ENCODE measurements at regions not wholly inside any gene's neighbourhood (a gene's known extent, or its start where the extent isn't known, plus 50 kb on each side); places are given as distances from the start of the nearest gene placed in this dataset.

DNA sequence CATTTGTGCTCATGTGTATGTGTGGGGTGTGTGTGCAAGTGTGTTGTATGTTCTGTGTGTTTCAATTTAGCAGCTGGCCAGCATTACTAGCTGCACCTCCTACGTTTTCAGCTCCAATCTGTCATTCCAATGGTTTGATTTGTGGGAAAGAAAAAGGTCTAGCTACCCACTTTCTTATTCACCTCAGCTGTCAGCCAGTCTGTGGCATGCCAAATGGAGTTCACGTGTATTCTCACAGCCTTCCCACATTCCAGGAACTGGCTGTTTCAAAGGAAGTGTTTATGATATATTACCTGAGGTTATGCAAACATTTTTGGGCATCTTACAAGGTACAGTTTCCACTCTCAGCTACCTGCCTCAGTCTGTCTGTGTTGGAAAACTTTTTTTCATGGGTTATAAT, 220.2 kb upstream of the CPNE8 start:
- no peaks in the 10 kb centered on the region for H3K9me3 ChIP-seq
- ChIA-PET POLR2A (no interaction called here), CTCF (interaction anchor here (1.2 to 2.2 kb wide), 3 partner anchors 13 to 220 kb away, joined by 3 to 11 read pairs (median 5); partner anchors contain the start of gene CPNE8)
- no peak for TF ChIP-seq TEAD4 (IDR thresholded peaks at IDR 0.05; ENCODE audit: borderline replicate concordance, insufficient read depth)
- TF ChIP-seq GABPA (IDR thresholded peaks at IDR 0.05; ENCODE audit: low read depth) = no peak
- TF ChIP-seq EP300 (IDR thresholded peaks at IDR 0.05; ENCODE audit: borderline replicate concordance in 1 of 2, low read depth in 1 of 2, low read length in 1 of 2) = no peak
- 0 out of 2 replicates have a peak, but pooled peaks have one; percentile 5 for TF ChIP-seq PBX3 (IDR thresholded peaks at IDR 0.05)
- TF ChIP-seq SMC3 (IDR thresholded peaks at IDR 0.05; ENCODE audit: low read depth, low read length) = no peak
- TF ChIP-seq REST (IDR thresholded peaks at IDR 0.05; ENCODE audit: low read depth, low read length) = no peak
- no peak for TF ChIP-seq SIN3A (IDR thresholded peaks at IDR 0.05; ENCODE audit: borderline replicate concordance, low read depth, low read length)
- no peak overlapping the region for H2AFZ ChIP-seq (ENCODE audit: low read depth)
- H3K4me2 ChIP-seq = no peak overlapping the region
- H3K4me3 ChIP-seq (ENCODE audit: low read depth in 2 of 2, low read length in 1 of 2) = no peak overlapping the region
- H3K36me3 ChIP-seq (replicated peaks in 1 of 2; ENCODE audit: control insufficient read depth in 1 of 2, insufficient read depth in 2 of 2, low read length in 1 of 2) = no peaks in the 10 kb centered on the region
- peaks cover 3 to 4% of the 10 kb centered on the region in 2 experiments; a peak in 1 of 4 replicates for H3K4me1 ChIP-seq (ENCODE audit: control insufficient read depth in 1 of 2, insufficient read depth in 2 of 2, low read depth in 1 of 2, low read length in 1 of 2)
- no peak for DNase-seq
- no peaks in the 10 kb centered on the region for H4K20me1 ChIP-seq (ENCODE audit: insufficient read depth)
- no peaks in the 10 kb centered on the region for H3K79me2 ChIP-seq (ENCODE audit: insufficient read depth)
- no peak overlapping the region for H3K27ac ChIP-seq (ENCODE audit: low read depth in 2 of 2, low read length in 1 of 2)
- H3K9me2 ChIP-seq = no peaks in the 10 kb centered on the region
- WGBS (ENCODE audit: low lambda C conversion rate) = 52% methylated on average over 2 of the region's 2 CpGs
- no peaks in the 10 kb centered on the region for H3K27me3 ChIP-seq (ENCODE audit: insufficient read depth)
- peaks cover 6% of the 10 kb centered on the region for H3F3A ChIP-seq (replicated peaks; ENCODE audit: insufficient read depth)
- H3K9ac ChIP-seq = no peak overlapping the region

DNA sequence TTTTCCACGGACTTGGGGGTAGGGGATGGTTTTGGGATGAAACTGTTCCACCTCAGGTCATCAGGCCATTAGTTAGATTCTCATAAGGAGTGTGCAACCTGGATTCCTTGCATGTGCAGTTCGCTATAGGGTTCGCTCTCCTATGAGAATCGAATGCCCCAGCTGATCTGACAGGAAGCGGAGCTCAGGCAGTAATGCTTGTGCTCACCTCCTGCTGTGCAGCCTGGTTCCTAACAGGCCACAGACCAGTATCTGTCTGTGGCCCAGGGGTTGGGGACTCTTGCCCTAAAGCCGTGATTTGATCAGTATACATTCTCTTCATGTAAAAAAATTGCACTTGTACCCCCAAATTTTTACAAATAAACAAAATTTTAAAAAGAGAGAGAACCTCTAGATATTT, 219.4 kb upstream of the CPNE8 start:
- no peaks in the 10 kb centered on the region for H3K27me3 ChIP-seq (ENCODE audit: insufficient read depth)
- ChIA-PET POLR2A (no interaction called here), CTCF (interaction anchor here (1.2 to 2.2 kb wide), 3 partner anchors 14 to 219 kb away, joined by 3 to 11 read pairs (median 5); partner anchors contain the start of gene CPNE8)
- H3K36me3 ChIP-seq (replicated peaks in 1 of 2; ENCODE audit: control insufficient read depth in 1 of 2, insufficient read depth in 2 of 2, low read length in 1 of 2) = no peaks in the 10 kb centered on the region
- WGBS (ENCODE audit: low lambda C conversion rate) = 81% methylated on average over 4 of the region's 6 CpGs
- H3K9me2 ChIP-seq = no peaks in the 10 kb centered on the region
- no peak overlapping the region for H3K9ac ChIP-seq
- peaks cover 6% of the 10 kb centered on the region for H3F3A ChIP-seq (replicated peaks; ENCODE audit: insufficient read depth)
- no peak for DNase-seq
- H3K79me2 ChIP-seq (ENCODE audit: insufficient read depth) = no peaks in the 10 kb centered on the region
- peaks cover 3 to 4% of the 10 kb centered on the region in 2 experiments; a peak in 1 of 4 replicates for H3K4me1 ChIP-seq (ENCODE audit: control insufficient read depth in 1 of 2, insufficient read depth in 2 of 2, low read depth in 1 of 2, low read length in 1 of 2)
- no peak overlapping the region for H3K4me2 ChIP-seq
- no peak overlapping the region for H3K27ac ChIP-seq (ENCODE audit: low read depth in 2 of 2, low read length in 1 of 2)
- no peak overlapping the region for H2AFZ ChIP-seq (ENCODE audit: low read depth)
- TF ChIP-seq EP300 (IDR thresholded peaks at IDR 0.05; ENCODE audit: borderline replicate concordance in 1 of 2, low read depth in 1 of 2, low read length in 1 of 2) (no peak), FOSL2 (IDR thresholded peaks at IDR 0.05; ENCODE audit: borderline replicate concordance, low read depth) (no peak), IRF3 (IDR thresholded peaks at IDR 0.05; ENCODE audit: low read depth, low read length) (no peak), RXRA (IDR thresholded peaks at IDR 0.05; ENCODE audit: borderline replicate concordance, low read depth) (no peak), SMC3 (IDR thresholded peaks at IDR 0.05; ENCODE audit: low read depth, low read length) (no peak), TCF12 (IDR thresholded peaks at IDR 0.05) (no peak)
- TF ChIP-seq, protein P1, sequence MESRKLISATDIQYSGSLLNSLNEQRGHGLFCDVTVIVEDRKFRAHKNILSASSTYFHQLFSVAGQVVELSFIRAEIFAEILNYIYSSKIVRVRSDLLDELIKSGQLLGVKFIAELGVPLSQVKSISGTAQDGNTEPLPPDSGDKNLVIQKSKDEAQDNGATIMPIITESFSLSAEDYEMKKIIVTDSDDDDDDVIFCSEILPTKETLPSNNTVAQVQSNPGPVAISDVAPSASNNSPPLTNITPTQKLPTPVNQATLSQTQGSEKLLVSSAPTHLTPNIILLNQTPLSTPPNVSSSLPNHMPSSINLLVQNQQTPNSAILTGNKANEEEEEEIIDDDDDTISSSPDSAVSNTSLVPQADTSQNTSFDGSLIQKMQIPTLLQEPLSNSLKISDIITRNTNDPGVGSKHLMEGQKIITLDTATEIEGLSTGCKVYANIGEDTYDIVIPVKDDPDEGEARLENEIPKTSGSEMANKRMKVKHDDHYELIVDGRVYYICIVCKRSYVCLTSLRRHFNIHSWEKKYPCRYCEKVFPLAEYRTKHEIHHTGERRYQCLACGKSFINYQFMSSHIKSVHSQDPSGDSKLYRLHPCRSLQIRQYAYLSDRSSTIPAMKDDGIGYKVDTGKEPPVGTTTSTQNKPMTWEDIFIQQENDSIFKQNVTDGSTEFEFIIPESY (IDR thresholded peaks at IDR 0.05; ENCODE audit: borderline replicate concordance, low read depth) = no peak
- TF ChIP-seq, protein P2, sequence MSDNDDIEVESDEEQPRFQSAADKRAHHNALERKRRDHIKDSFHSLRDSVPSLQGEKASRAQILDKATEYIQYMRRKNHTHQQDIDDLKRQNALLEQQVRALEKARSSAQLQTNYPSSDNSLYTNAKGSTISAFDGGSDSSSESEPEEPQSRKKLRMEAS (IDR thresholded peaks at IDR 0.05; ENCODE audit: low read depth) = no peak
- TF ChIP-seq, protein P3, sequence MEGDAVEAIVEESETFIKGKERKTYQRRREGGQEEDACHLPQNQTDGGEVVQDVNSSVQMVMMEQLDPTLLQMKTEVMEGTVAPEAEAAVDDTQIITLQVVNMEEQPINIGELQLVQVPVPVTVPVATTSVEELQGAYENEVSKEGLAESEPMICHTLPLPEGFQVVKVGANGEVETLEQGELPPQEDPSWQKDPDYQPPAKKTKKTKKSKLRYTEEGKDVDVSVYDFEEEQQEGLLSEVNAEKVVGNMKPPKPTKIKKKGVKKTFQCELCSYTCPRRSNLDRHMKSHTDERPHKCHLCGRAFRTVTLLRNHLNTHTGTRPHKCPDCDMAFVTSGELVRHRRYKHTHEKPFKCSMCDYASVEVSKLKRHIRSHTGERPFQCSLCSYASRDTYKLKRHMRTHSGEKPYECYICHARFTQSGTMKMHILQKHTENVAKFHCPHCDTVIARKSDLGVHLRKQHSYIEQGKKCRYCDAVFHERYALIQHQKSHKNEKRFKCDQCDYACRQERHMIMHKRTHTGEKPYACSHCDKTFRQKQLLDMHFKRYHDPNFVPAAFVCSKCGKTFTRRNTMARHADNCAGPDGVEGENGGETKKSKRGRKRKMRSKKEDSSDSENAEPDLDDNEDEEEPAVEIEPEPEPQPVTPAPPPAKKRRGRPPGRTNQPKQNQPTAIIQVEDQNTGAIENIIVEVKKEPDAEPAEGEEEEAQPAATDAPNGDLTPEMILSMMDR (IDR thresholded peaks at IDR 0.05) = no peak
- H3K9me3 ChIP-seq = no peaks in the 10 kb centered on the region
- H3K4me3 ChIP-seq (ENCODE audit: low read depth in 2 of 2, low read length in 1 of 2) = no peak overlapping the region
- no peaks in the 10 kb centered on the region for H4K20me1 ChIP-seq (ENCODE audit: insufficient read depth)

Data from SK-N-SH (cell line).